Activated T-cell treated with anti-CD3 and anti-CD28 coated beads for 1 hour (primary cell): ENCODE measurements at regions not wholly inside any gene's neighbourhood (a gene's known extent, or its start where the extent isn't known, plus 50 kb on each side); places are given as distances from the start of the nearest gene placed in this dataset.

ENCODE experiments used
- DNase-seq: peaks from one replicate; pipeline ENCODE4 v3.0.0-alpha.2; 2020; ENCODE audit warnings: low read depth

- no peak for DNase-seq
Observed at GRCh38 chr1:235027076-235027861, 101.4 kb downstream of the TOMM20 start.

- DNase-seq, result no peak
Observed at GRCh38 chr1:235025422-235025984, 103.1 kb downstream of the TOMM20 start.

GRCh38 chr1:235024711-235025421, 103.8 kb downstream of the TOMM20 start:
- DNase-seq, result no peak

GRCh38 chr1:235023711-235024439, 104.8 kb downstream of the TOMM20 start:
- no peak for DNase-seq

- no peak for DNase-seq
Observed at GRCh38 chr1:235022981-235023710, 105.5 kb downstream of the TOMM20 start.

GRCh38 chr1:235022341-235022980, 106.2 kb downstream of the TOMM20 start:
- no peak for DNase-seq

GRCh38 chr1:235021815-235022214, 106.8 kb downstream of the TOMM20 start:
- no peak for DNase-seq

GRCh38 chr1:235021321-235021720, 107.3 kb downstream of the TOMM20 start:
- no peak for DNase-seq

GRCh38 chr1:235019961-235020360, 108.7 kb downstream of the TOMM20 start:
- DNase-seq, result no peak

GRCh38 chr1:235019471-235019870, 109.2 kb downstream of the TOMM20 start:
- DNase-seq, result no peak

- no peak for DNase-seq
Observed at GRCh38 chr1:235018720-235019444, 109.8 kb downstream of the TOMM20 start.

- DNase-seq, result no peak
Observed at GRCh38 chr1:235018161-235018560, 110.5 kb downstream of the TOMM20 start.

GRCh38 chr1:235017719-235018118, 110.9 kb downstream of the TOMM20 start:
- no peak for DNase-seq

GRCh38 chr1:235017191-235017590, 111.4 kb downstream of the TOMM20 start:
- no peak for DNase-seq

GRCh38 chr1:235015291-235015985, 113.2 kb downstream of the TOMM20 start:
- no peak for DNase-seq

GRCh38 chr1:235014756-235015155, 113.9 kb downstream of the TOMM20 start:
- no peak for DNase-seq

GRCh38 chr1:235013512-235013911, 115.1 kb downstream of the TOMM20 start:
- DNase-seq, result no peak

- no peak for DNase-seq
Observed at GRCh38 chr1:235012436-235013210, 116.0 kb downstream of the TOMM20 start.
